OCI-LY1 (cell line): ENCODE measurements at regions not wholly inside any gene's neighbourhood (a gene's known extent, or its start where the extent isn't known, plus 50 kb on each side); places are given as distances from the start of the nearest gene placed in this dataset.

Experiments
- CTCF ChIP-seq: fragments of 200-600 bp; sonication (generic), shearing (Covaris generic); IDR thresholded peaks from 2 replicates; pipeline ENCODE4 v1.5.1; 2017; ENCODE audit warnings: mild to moderate bottlenecking, antibody characterized with exemption, low read length, moderate library complexity, mixed read lengths
- EZH2 ChIP-seq: fragments of 200-600 bp; sonication (generic), shearing (Covaris generic); IDR thresholded peaks from 2 replicates; pipeline ENCODE4 v1.8.0; 2017; ENCODE audit warnings: borderline replicate concordance, mixed run types, mild to moderate bottlenecking, antibody characterized with exemption, low read length, moderate library complexity, mixed read lengths

- TF ChIP-seq CTCF (no peak), EZH2 (no peak)
Measured at GRCh38 chr7:152502813-152503790, 67.3 kb upstream of the KMT2C start.
